Ishikawa (cell line): ENCODE measurements at regions not wholly inside any gene's neighbourhood (a gene's known extent, or its start where the extent isn't known, plus 50 kb on each side); places are given as distances from the start of the nearest gene placed in this dataset.

Source experiments
- CEBPB ChIP-seq: IDR thresholded peaks from 2 replicates; pipeline ENCODE4 v1.6.1; 2012
- CREB1 ChIP-seq: IDR thresholded peaks from 2 replicates; pipeline ENCODE4 v1.6.1; 2012; ENCODE audit warnings: low read depth
- EGR1 ChIP-seq: IDR thresholded peaks from 2 replicates; pipeline ENCODE4 v1.6.1; 2012
- EP300 ChIP-seq: IDR thresholded peaks from 2 replicates; pipeline ENCODE4 v1.6.1; 2012; ENCODE audit warnings: borderline replicate concordance
- FOXM1 ChIP-seq: IDR thresholded peaks from 2 replicates; pipeline ENCODE4 v1.6.1; 2012; ENCODE audit warnings: low read depth, borderline replicate concordance
- MAX ChIP-seq: IDR thresholded peaks from 2 replicates; pipeline ENCODE4 v1.6.1; 2012
- NFIC ChIP-seq: IDR thresholded peaks from 2 replicates; pipeline ENCODE4 v1.6.1; 2012
- RAD21 ChIP-seq: IDR thresholded peaks from 2 replicates; pipeline ENCODE4 v1.6.1; 2012; ENCODE audit warnings: low read depth
- REST ChIP-seq: IDR thresholded peaks from 2 replicates; pipeline ENCODE4 v1.6.1; 2012; ENCODE audit warnings: low read depth, mild to moderate bottlenecking
- TAF1 ChIP-seq: IDR thresholded peaks from 2 replicates; pipeline ENCODE4 v1.6.1; 2012; ENCODE audit warnings: low read depth, mild to moderate bottlenecking
- TCF12 ChIP-seq: IDR thresholded peaks from 2 replicates; pipeline ENCODE4 v1.6.1; 2012; ENCODE audit warnings: low read depth
- TEAD4 ChIP-seq: IDR thresholded peaks from 2 replicates; pipeline ENCODE4 v1.6.1; 2012
- USF1 ChIP-seq: IDR thresholded peaks from 2 replicates; pipeline ENCODE4 v1.6.1; 2012
- YY1 ChIP-seq: IDR thresholded peaks from 2 replicates; pipeline ENCODE4 v1.6.1; 2012; ENCODE audit warnings: low read depth
- ZBTB7A ChIP-seq: IDR thresholded peaks from 2 replicates; pipeline ENCODE4 v1.6.1; 2012; ENCODE audit warnings: low read depth

- TF ChIP-seq NFIC, result no peak
- TF ChIP-seq REST, result no peak
- TF ChIP-seq MAX, result no peak
- no peak for TF ChIP-seq EGR1
- no peak for TF ChIP-seq FOXM1
- no peak for TF ChIP-seq TCF12
- TF ChIP-seq TAF1, result no peak
- TF ChIP-seq YY1, result no peak
- TF ChIP-seq EP300, result no peak
- TF ChIP-seq ZBTB7A, result no peak
- no peak for TF ChIP-seq USF1
- TF ChIP-seq TEAD4, result no peak
Observed at GRCh38 chr22:48405741-48406140, 1421.9 kb downstream of the BRD1 start.

GRCh38 chr22:48404801-48405447 is 1422.7 kb downstream of the BRD1 start:
- TF ChIP-seq MAX (no peak), ZBTB7A (no peak), CEBPB (no peak), YY1 (no peak), NFIC (no peak), TCF12 (no peak), RAD21 (no peak), REST (no peak), FOXM1 (no peak), USF1 (no peak), EGR1 (no peak), EP300 (no peak), CREB1 (no peak)

- TF ChIP-seq CEBPB, result no peak
- TF ChIP-seq ZBTB7A, result no peak
- no peak for TF ChIP-seq USF1
- no peak for TF ChIP-seq TCF12
- no peak for TF ChIP-seq EP300
Observed at GRCh38 chr22:48403521-48404403, 1423.9 kb downstream of the BRD1 start.

- TF ChIP-seq YY1, result no peak
- no peak for TF ChIP-seq TEAD4
- TF ChIP-seq EGR1, result no peak
- TF ChIP-seq FOXM1, result no peak
- TF ChIP-seq CEBPB, result no peak
- TF ChIP-seq TCF12, result no peak
- no peak for TF ChIP-seq CREB1
- TF ChIP-seq EP300, result no peak
- no peak for TF ChIP-seq MAX
- TF ChIP-seq ZBTB7A, result no peak
- TF ChIP-seq RAD21, result no peak
- TF ChIP-seq USF1, result no peak
- no peak for TF ChIP-seq NFIC
- no peak for TF ChIP-seq REST
- TF ChIP-seq TAF1, result no peak
Observed at GRCh38 chr22:48402591-48403031, 1425.1 kb downstream of the BRD1 start.
